Anterior cingulate cortex (tissue), 58 donors: ENCODE measurements at regions not wholly inside any gene's neighbourhood (a gene's known extent, or its start where the extent isn't known, plus 50 kb on each side); places are given as distances from the start of the nearest gene placed in this dataset.

Source experiments
- DNase-seq, 58 donors: peaks; one replicate each; lab custom pipeline; 2025; lab: John Stamatoyannopoulos, UW

- DNase-seq = no peak
Observed at GRCh38 chr7:35508623-35509400, 186.1 kb downstream of the HERPUD2 start.

GRCh38 chr7:35505066-35505465, 189.9 kb downstream of the HERPUD2 start:
- DNase-seq = no peak

- no peak for DNase-seq
Observed at GRCh38 chr7:35504365-35504764, 190.6 kb downstream of the HERPUD2 start.

GRCh38 chr7:35501681-35502080, 193.3 kb downstream of the HERPUD2 start:
- no peak for DNase-seq

GRCh38 chr7:35499226-35499625, 195.7 kb downstream of the HERPUD2 start:
- DNase-seq = no peak

GRCh38 chr7:35498416-35498815, 196.5 kb downstream of the HERPUD2 start:
- DNase-seq = no peak

- DNase-seq = no peak
Observed at GRCh38 chr7:35495844-35496243, 199.1 kb downstream of the HERPUD2 start.

- no peak for DNase-seq
Observed at GRCh38 chr7:35495377-35495776, 199.6 kb downstream of the HERPUD2 start.

- no peak for DNase-seq
Observed at GRCh38 chr7:35494407-35494806, 200.5 kb downstream of the HERPUD2 start.

- DNase-seq = no peak
Observed at GRCh38 chr7:35492451-35493175, 202.3 kb downstream of the HERPUD2 start.

GRCh38 chr7:35491233-35491632, 203.7 kb downstream of the HERPUD2 start:
- no peak for DNase-seq

- DNase-seq = no peak
Observed at GRCh38 chr7:35487841-35488240, 207.1 kb downstream of the HERPUD2 start.

GRCh38 chr7:35487402-35487801, 207.5 kb downstream of the HERPUD2 start:
- DNase-seq = no peak

GRCh38 chr7:35485436-35485835, 209.5 kb downstream of the HERPUD2 start:
- DNase-seq = no peak

- no peak for DNase-seq
Observed at GRCh38 chr7:35483568-35483967, 211.4 kb downstream of the HERPUD2 start.

GRCh38 chr7:35482231-35482630, 212.7 kb downstream of the HERPUD2 start:
- DNase-seq = no peak

- no peak for DNase-seq
Observed at GRCh38 chr7:35480806-35481205, 214.1 kb downstream of the HERPUD2 start.

- no peak for DNase-seq
Observed at GRCh38 chr7:35477609-35478008, 217.3 kb downstream of the HERPUD2 start.

GRCh38 chr7:35474100-35474499, 220.2 kb upstream of the TBX20 start:
- DNase-seq = no peak

- no peak for DNase-seq
Observed at GRCh38 chr7:35468606-35469005, 214.7 kb upstream of the TBX20 start.

GRCh38 chr7:35467456-35467978, 213.6 kb upstream of the TBX20 start:
- DNase-seq = no peak
